ENCODE measurements at regions not wholly inside any gene's neighbourhood (a gene's known extent, or its start where the extent isn't known, plus 50 kb on each side); places are given as distances from the start of the nearest gene placed in this dataset.

GRCh38 chr6:120938876-120939472 lies 395.3 kb downstream of the TBC1D32 start:
- POLR2A ChIA-PET (ENCODE audit: partially characterized antibody) = no interaction called here

More at GRCh38 chr6:120938876-120939472, 395.3 kb downstream of the TBC1D32 start:
- Histone ChIP-seq H3K4ac (replicated peaks; ENCODE audit: insufficient read length, low read depth, low read length) (no peak overlapping the region), H3K27ac (ENCODE audit: low read depth, low read length) (no peak overlapping the region), H3K14ac (ENCODE audit: insufficient read length) (no peak overlapping the region), H3K56ac (replicated peaks; ENCODE audit: insufficient read length, low read depth, low read length) (no peak overlapping the region), H3K9me3 (ENCODE audit: insufficient read depth in 2 of 2, low read depth in 1 of 2, low read length in 1 of 2) (no peaks in the 10 kb centered on the region), H3K23ac (ENCODE audit: insufficient read length) (no peak overlapping the region), H4K5ac (ENCODE audit: insufficient read length, low read depth, low read length) (no peak overlapping the region), H3K79me1 (ENCODE audit: low read depth, low read length) (no peaks in the 10 kb centered on the region), H4K20me1 (replicated peaks in 1 of 2; ENCODE audit: control insufficient read depth in 1 of 2, insufficient read depth in 2 of 2, low read length in 2 of 2) (no peaks in the 10 kb centered on the region), H3K36me3 (ENCODE audit: control insufficient read depth in 2 of 4, insufficient read depth in 4 of 4, low read length in 3 of 4) (no peaks in the 10 kb centered on the region), H3K9ac (replicated peaks in 1 of 4; ENCODE audit: extremely low read depth in 1 of 4, low read depth in 3 of 4, low read length in 3 of 4) (no peak overlapping the region), H3K4me3 (ENCODE audit: extremely low read depth in 1 of 4, insufficient read depth in 2 of 4, low read depth in 3 of 4, low read length in 4 of 4) (no peak overlapping the region), H3K18ac (ENCODE audit: extremely low read depth, low read length) (no peak overlapping the region), H2AK5ac (ENCODE audit: low read depth, low read length) (no peak overlapping the region), H2AFZ (ENCODE audit: low read length) (no peak overlapping the region), H3K79me2 (ENCODE audit: control insufficient read depth in 1 of 2, insufficient read depth in 2 of 2, low read length in 2 of 2) (no peaks in the 10 kb centered on the region), H2BK12ac (ENCODE audit: low read depth, low read length) (no peak overlapping the region), H3K4me1 (replicated peaks in 1 of 4; ENCODE audit: control insufficient read depth in 3 of 4, insufficient read depth in 4 of 4, low read length in 3 of 4) (peaks cover 0 to 5% (median 1%) of the 10 kb centered on the region in 4 experiments; a peak in 1 of 7 replicates), H2BK5ac (ENCODE audit: low read depth, low read length) (no peak overlapping the region), H3K23me2 (ENCODE audit: low read depth, low read length) (no peaks in the 10 kb centered on the region), H3K4me2 (ENCODE audit: insufficient read depth in 1 of 2, low read depth in 2 of 2, low read length in 2 of 2) (no peak overlapping the region), H4K8ac (ENCODE audit: extremely low read depth, insufficient read depth, low read length) (no peak overlapping the region), H2BK20ac (ENCODE audit: low read length) (no peak overlapping the region), H2BK120ac (replicated peaks; ENCODE audit: low read depth, low read length) (no peak overlapping the region), H4K91ac (replicated peaks; ENCODE audit: insufficient read length, low read length) (no peak overlapping the region), H3K27me3 (replicated peaks in 1 of 4; ENCODE audit: control insufficient read depth in 3 of 4, extremely low read depth in 1 of 4, insufficient read depth in 3 of 4, low read length in 3 of 4) (no peaks in the 10 kb centered on the region), H2BK15ac (ENCODE audit: low read length) (no peak overlapping the region)
- TF ChIP-seq EGR1 (IDR thresholded peaks at IDR 0.05; ENCODE audit: borderline replicate concordance, low read depth, low read length) (no peak), CBX5 (IDR thresholded peaks at IDR 0.05; ENCODE audit: low read depth, low read length) (no peak), CTCF (IDR thresholded peaks at IDR 0.05; ENCODE audit: control extremely low read depth in 1 of 3, insufficient read depth in 1 of 3, low read depth in 1 of 3, low read length in 3 of 3) (no peak), HDAC6 (IDR thresholded peaks at IDR 0.05; ENCODE audit: low read depth, low read length) (no peak), SP2 (IDR thresholded peaks at IDR 0.05; ENCODE audit: low read length) (no peak), MAFK (IDR thresholded peaks at IDR 0.05; ENCODE audit: low read depth, low read length) (no peak), E2F6 (IDR thresholded peaks at IDR 0.05) (no peak), CTBP2 (IDR thresholded peaks at IDR 0.05; ENCODE audit: borderline replicate concordance, insufficient read depth, insufficient read length, low read length) (no peak), SP4 (IDR thresholded peaks at IDR 0.05; ENCODE audit: low read length) (no peak), KDM5A (IDR thresholded peaks at IDR 0.05; ENCODE audit: low read length) (no peak), MAX (IDR thresholded peaks at IDR 0.05) (no peak)
- FAIRE-seq (no peak), DNase-seq (ENCODE audit: low read depth in 1 of 2, low spot score in 2 of 2) (no peak)
- WGBS, 2 experiments (ENCODE audit: extremely low coverage in 1 of 2, insufficient coverage in 1 of 2, insufficient read length in 1 of 2, insufficient replicate concordance in 2 of 2, low coverage in 1 of 2, low lambda C conversion rate in 2 of 2, missing lambda C conversion rate in 1 of 2) = 92% methylated on average over 3 of the region's 3 CpGs; no CpG with 5 or more reads in 1 of the 2 experiments
- CTCF ChIA-PET (ENCODE audit: partially characterized antibody) = no interaction called here
